ENCODE measurements at regions not wholly inside any gene's neighbourhood (a gene's known extent, or its start where the extent isn't known, plus 50 kb on each side); places are given as distances from the start of the nearest gene placed in this dataset.

- DNase-seq, result no peak
- Histone ChIP-seq H3K36me3 (ENCODE audit: low read depth) (no peaks in the 10 kb centered on the region), H3K4me3 (no peak overlapping the region), H2AFZ (no peak overlapping the region), H3F3A (ENCODE audit: insufficient read depth, low read depth) (no peaks in the 10 kb centered on the region), H3K4me1 (replicated peaks; ENCODE audit: insufficient read depth) (no peaks in the 10 kb centered on the region), H3K4me2 (no peak overlapping the region), H3K79me2 (ENCODE audit: low read depth) (no peaks in the 10 kb centered on the region), H4K20me1 (ENCODE audit: insufficient read depth) (no peaks in the 10 kb centered on the region), H3K9me3 (ENCODE audit: insufficient read depth, low read depth) (peaks cover 4% of the 10 kb centered on the region; the same call in 1 of the 2 replicates), H3K27me3 (ENCODE audit: insufficient read depth, low read depth) (no peaks in the 10 kb centered on the region), H3K9me2 (ENCODE audit: insufficient read depth) (no peaks in the 10 kb centered on the region), H3K27ac (no peak overlapping the region)
- no TSS peak for BruUV-seq (replicated peaks)
- intact Hi-C loops (cut with micrococcal nuclease; ENCODE audit: unreplicated experiment), result no loop called here
- no peak for TF ChIP-seq EZH2 (IDR thresholded peaks at IDR 0.05; ENCODE audit: low read depth)
- no peak for TF ChIP-seq CTCF (conservative IDR thresholded peaks at IDR 0.05)
- POLR2A ChIA-PET (ENCODE audit: unreplicated experiment), result no interaction called here
- CTCF ChIA-PET, result no interaction called here
Measured at GRCh38 chr20:52461582-52461981, 270.0 kb upstream of the ZFP64 start.

- ChIA-PET POLR2A (ENCODE audit: unreplicated experiment) (no interaction called here), CTCF (no interaction called here)
- Histone ChIP-seq H3K4me3 (no peak overlapping the region), H3K36me3 (ENCODE audit: low read depth) (no peaks in the 10 kb centered on the region), H2AFZ (no peak overlapping the region), H3F3A (ENCODE audit: insufficient read depth, low read depth) (no peaks in the 10 kb centered on the region), H3K4me2 (no peak overlapping the region), H3K9me2 (ENCODE audit: insufficient read depth) (no peaks in the 10 kb centered on the region), H3K9me3 (ENCODE audit: insufficient read depth, low read depth) (peaks cover 4% of the 10 kb centered on the region; the same call in 1 of the 2 replicates), H4K20me1 (ENCODE audit: insufficient read depth) (no peaks in the 10 kb centered on the region), H3K4me1 (replicated peaks; ENCODE audit: insufficient read depth) (no peaks in the 10 kb centered on the region), H3K27me3 (ENCODE audit: insufficient read depth, low read depth) (no peaks in the 10 kb centered on the region), H3K79me2 (ENCODE audit: low read depth) (no peaks in the 10 kb centered on the region), H3K27ac (no peak overlapping the region)
- DNase-seq, result no peak
- no peak for TF ChIP-seq EZH2 (IDR thresholded peaks at IDR 0.05; ENCODE audit: low read depth)
- TF ChIP-seq CTCF (conservative IDR thresholded peaks at IDR 0.05), result no peak
- no TSS peak for BruUV-seq (replicated peaks)
- intact Hi-C loops (cut with micrococcal nuclease; ENCODE audit: unreplicated experiment), result no loop called here
Measured at GRCh38 chr20:52459150-52459549, 267.6 kb upstream of the ZFP64 start.

GRCh38 chr20:52457826-52458225 is 266.2 kb upstream of the ZFP64 start:
- Histone ChIP-seq H3K27me3 (ENCODE audit: insufficient read depth, low read depth) (no peaks in the 10 kb centered on the region), H3K9me2 (ENCODE audit: insufficient read depth) (no peaks in the 10 kb centered on the region), H3K4me1 (replicated peaks; ENCODE audit: insufficient read depth) (no peaks in the 10 kb centered on the region), H3K4me3 (no peak overlapping the region), H3K27ac (no peak overlapping the region), H4K20me1 (ENCODE audit: insufficient read depth) (no peaks in the 10 kb centered on the region), H3K9me3 (ENCODE audit: insufficient read depth, low read depth) (peaks cover 4% of the 10 kb centered on the region; the same call in 1 of the 2 replicates), H3K36me3 (ENCODE audit: low read depth) (no peaks in the 10 kb centered on the region), H2AFZ (no peak overlapping the region), H3K79me2 (ENCODE audit: low read depth) (no peaks in the 10 kb centered on the region), H3F3A (ENCODE audit: insufficient read depth, low read depth) (no peaks in the 10 kb centered on the region), H3K4me2 (no peak overlapping the region)
- ChIA-PET CTCF (no interaction called here), POLR2A (ENCODE audit: unreplicated experiment) (no interaction called here)
- TF ChIP-seq EZH2 (IDR thresholded peaks at IDR 0.05; ENCODE audit: low read depth) (no peak), CTCF (conservative IDR thresholded peaks at IDR 0.05) (no peak)
- BruUV-seq (replicated peaks), result no TSS peak
- intact Hi-C loops (cut with micrococcal nuclease; ENCODE audit: unreplicated experiment), result no loop called here
- DNase-seq, result peak in 1 of 2 experiments; percentile 55

All from PC-9 (cell line).